Uterus (tissue), 3 donors: ENCODE measurements at regions not wholly inside any gene's neighbourhood (a gene's known extent, or its start where the extent isn't known, plus 50 kb on each side); places are given as distances from the start of the nearest gene placed in this dataset.
"Not testable (repeated sequence)": the region's sequence is repeated elsewhere in the genome, so short reads cannot be mapped to it uniquely, and the experiment has no call there.

Experiments
- DNase-seq, 2 donors: peaks; one replicate each; pipeline ENCODE4 v3.0.0-alpha.2; 2019 to 2020
- H3K27ac ChIP-seq, 2 donors: fragments of 200-600 bp; sonication (generic); 1 replicate in 1 of 2; 2 replicates in 1 of 2; pipeline ENCODE4 v1.5.1; 2016 to 2018
- H3K27me3 ChIP-seq, 2 donors: fragments of 200-600 bp; sonication (generic); one replicate each; pipeline ENCODE4 v1.5.1; 2018 to 2019; ENCODE audit warnings: control low read depth in 1 of 2
- H3K36me3 ChIP-seq, 2 donors: fragments of 200-600 bp; sonication (generic); one replicate each; pipeline ENCODE4 v1.5.1; 2019; ENCODE audit warnings: control low read depth in 1 of 2
- H3K4me1 ChIP-seq, 2 donors: fragments of 200-600 bp; sonication (generic); one replicate each; pipeline ENCODE4 v1.5.1; 2018 to 2019; ENCODE audit warnings: control low read depth in 1 of 2
- H3K4me3 ChIP-seq, 2 donors: fragments of 200-600 bp; sonication (generic); 1 replicate in 1 of 2; 2 replicates in 1 of 2; pipeline ENCODE4 v1.5.1; 2018 to 2019; ENCODE audit warnings: mild to moderate bottlenecking in 1 of 2
- H3K9me3 ChIP-seq, 2 donors: fragments of 200-600 bp; sonication (generic); one replicate each; pipeline ENCODE4 v1.5.1; 2019; ENCODE audit warnings: control low read depth in 1 of 2
- CTCF ChIP-seq, 4 experiments: fragments of 200-600 bp in 2 of 4; fragments of 450-650 bp in 2 of 4; sonication (generic) in 2 of 4; IDR thresholded peaks; one replicate each; pipeline ENCODE4 v1.5.1; 2016 to 2019; ENCODE audit warnings: antibody characterized with exemption in 4 of 4, mild to moderate bottlenecking in 2 of 4, moderate library complexity in 1 of 4
- POLR2A ChIP-seq, 2 donors: fragments of 450-650 bp; IDR thresholded peaks; one replicate each; pipeline ENCODE4 v1.6.1; 2016; ENCODE audit warnings: antibody characterized with exemption in 2 of 2, mild to moderate bottlenecking in 1 of 2, moderate library complexity in 1 of 2
- intact Hi-C: fragments of 100-400 bp; cut with DNase I; formaldehyde crosslinking; loops from one replicate; pipeline ENCODE4 v1.15.1; 2023; ENCODE audit warnings: low total_unique reads
- donor health status: DM: yes; HTN: yes; CAD: no.

- no peak for DNase-seq
- intact Hi-C loops: no loop called here
- no peak overlapping the region for H3K27ac ChIP-seq
- H3K4me1 ChIP-seq: no peaks in the 10 kb centered on the region
- H3K27me3 ChIP-seq: no peaks in the 10 kb centered on the region
- no peak overlapping the region for H3K4me3 ChIP-seq
- H3K9me3 ChIP-seq: no peaks in the 10 kb centered on the region
- H3K36me3 ChIP-seq: no peaks in the 10 kb centered on the region
- TF ChIP-seq CTCF (IDR thresholded peaks at IDR 0.05) (no peak), POLR2A (IDR thresholded peaks at IDR 0.05) (no peak)
These were observed 380.0 kb downstream of the ATP23 start for GRCh38 chr12:58321414-58321813.

GRCh38 chr12:58323676-58324075, 382.3 kb downstream of the ATP23 start:
- Histone ChIP-seq H3K9me3 (no peaks in the 10 kb centered on the region), H3K4me1 (no peaks in the 10 kb centered on the region), H3K27ac (no peak overlapping the region), H3K36me3 (no peaks in the 10 kb centered on the region), H3K4me3 (no peak overlapping the region), H3K27me3 (no peaks in the 10 kb centered on the region)
- DNase-seq: no peak
- TF ChIP-seq POLR2A (IDR thresholded peaks at IDR 0.05) (no peak), CTCF (IDR thresholded peaks at IDR 0.05) (no peak)
- intact Hi-C loops: no loop called here

- Histone ChIP-seq H3K9me3 (no peaks in the 10 kb centered on the region), H3K36me3 (no peaks in the 10 kb centered on the region), H3K27me3 (no peaks in the 10 kb centered on the region), H3K27ac (no peak overlapping the region), H3K4me3 (no peak overlapping the region), H3K4me1 (no peaks in the 10 kb centered on the region)
- TF ChIP-seq POLR2A (IDR thresholded peaks at IDR 0.05): no peak
- no peak for TF ChIP-seq CTCF (IDR thresholded peaks at IDR 0.05)
- intact Hi-C loops: no loop called here
- DNase-seq: no peak
These were observed 384.2 kb downstream of the ATP23 start for GRCh38 chr12:58325561-58325960.

GRCh38 chr12:58326534-58326933, 385.2 kb downstream of the ATP23 start:
- no peaks in the 10 kb centered on the region for H3K27me3 ChIP-seq
- no peaks in the 10 kb centered on the region for H3K36me3 ChIP-seq
- DNase-seq: no peak
- TF ChIP-seq POLR2A (IDR thresholded peaks at IDR 0.05) (no peak), CTCF (IDR thresholded peaks at IDR 0.05) (no peak)
- H3K4me1 ChIP-seq: no peaks in the 10 kb centered on the region
- no peaks in the 10 kb centered on the region for H3K9me3 ChIP-seq
- H3K27ac ChIP-seq: no peak overlapping the region
- H3K4me3 ChIP-seq: no peak overlapping the region
- intact Hi-C loops: no loop called here

- H3K27ac ChIP-seq, H3K27me3 ChIP-seq, H3K4me1 ChIP-seq, H3K36me3 ChIP-seq, intact Hi-C loops, H3K4me3 ChIP-seq, H3K9me3 ChIP-seq, DNase-seq: not testable (repeated sequence)
These were observed 395.3 kb downstream of the ATP23 start for GRCh38 chr12:58336581-58337242.

- H3K4me3 ChIP-seq, intact Hi-C loops, H3K36me3 ChIP-seq, DNase-seq, H3K27me3 ChIP-seq, H3K27ac ChIP-seq, H3K4me1 ChIP-seq, H3K9me3 ChIP-seq: not testable (repeated sequence)
These were observed 396.2 kb downstream of the ATP23 start for GRCh38 chr12:58337539-58337938.
